ENCODE measurements at regions not wholly inside any gene's neighbourhood (a gene's known extent, or its start where the extent isn't known, plus 50 kb on each side); places are given as distances from the start of the nearest gene placed in this dataset.
"Not testable (repeated sequence)": the region's sequence is repeated elsewhere in the genome, so short reads cannot be mapped to it uniquely, and the experiment has no call there.

GRCh38 chr14:83887866-83888265 lies 1642.1 kb upstream of the FLRT2 start:
- H4K20me1 ChIP-seq (ENCODE audit: insufficient read depth, low read length): no peaks in the 10 kb centered on the region
- TF ChIP-seq CTCF (IDR thresholded peaks at IDR 0.05; ENCODE audit: borderline replicate concordance, extremely low read depth, low read length, poor library complexity, severe bottlenecking) (no peak), EZH2 (IDR thresholded peaks at IDR 0.05; ENCODE audit: borderline replicate concordance, low read depth, low read length, severe bottlenecking) (no peak)

GRCh38 chr14:83893447-83893846 lies 1636.5 kb upstream of the FLRT2 start:
- Histone ChIP-seq H3K27ac (ENCODE audit: low read length) (no peak overlapping the region), H3K79me2 (ENCODE audit: insufficient read depth, low read length) (no peaks in the 10 kb centered on the region), H3K27me3 (ENCODE audit: insufficient read depth, low read length, poor library complexity) (no peaks in the 10 kb centered on the region), H3K9me3 (ENCODE audit: insufficient read depth, low read length, severe bottlenecking) (no peaks in the 10 kb centered on the region), H3K4me2 (ENCODE audit: insufficient read depth, low read length) (no peak overlapping the region), H3K4me1 (ENCODE audit: insufficient read depth, low read length) (no peaks in the 10 kb centered on the region), H3K9ac (ENCODE audit: low read depth, low read length) (no peak overlapping the region), H3K36me3 (ENCODE audit: insufficient read depth, low read length) (no peaks in the 10 kb centered on the region), H3K4me3 (ENCODE audit: low read depth in 1 of 2, low read length in 2 of 2) (no peak overlapping the region), H2AFZ (ENCODE audit: low read depth, low read length) (no peak overlapping the region), H4K20me1 (ENCODE audit: insufficient read depth, low read length) (no peaks in the 10 kb centered on the region)
- DNase-seq (no peak), ATAC-seq (ENCODE audit: insufficient read depth, low read depth) (no peak)
- TF ChIP-seq CTCF (IDR thresholded peaks at IDR 0.05; ENCODE audit: borderline replicate concordance, extremely low read depth, low read length, poor library complexity, severe bottlenecking) (no peak), EZH2 (IDR thresholded peaks at IDR 0.05; ENCODE audit: borderline replicate concordance, low read depth, low read length, severe bottlenecking) (no peak)

More at GRCh38 chr14:83887866-83888265, 1642.1 kb upstream of the FLRT2 start:
- Histone ChIP-seq H3K36me3 (ENCODE audit: insufficient read depth, low read length) (no peaks in the 10 kb centered on the region), H2AFZ (ENCODE audit: low read depth, low read length) (no peak overlapping the region), H3K27me3 (ENCODE audit: insufficient read depth, low read length, poor library complexity) (no peaks in the 10 kb centered on the region), H3K27ac (ENCODE audit: low read length) (no peak overlapping the region), H3K79me2 (ENCODE audit: insufficient read depth, low read length) (no peaks in the 10 kb centered on the region), H3K9ac (ENCODE audit: low read depth, low read length) (no peak overlapping the region), H3K4me3 (ENCODE audit: low read depth in 1 of 2, low read length in 2 of 2) (no peak overlapping the region), H3K4me2 (ENCODE audit: insufficient read depth, low read length) (no peak overlapping the region), H3K4me1 (ENCODE audit: insufficient read depth, low read length) (no peaks in the 10 kb centered on the region), H3K9me3 (ENCODE audit: insufficient read depth, low read length, severe bottlenecking) (no peaks in the 10 kb centered on the region)
- ATAC-seq (ENCODE audit: insufficient read depth, low read depth) (no peak), DNase-seq (no peak)

- H3K27me3 ChIP-seq (ENCODE audit: insufficient read depth, low read length, poor library complexity): no peaks in the 10 kb centered on the region
- no peak overlapping the region for H3K9ac ChIP-seq (ENCODE audit: low read depth, low read length)
- ATAC-seq (ENCODE audit: insufficient read depth, low read depth) (no peak), DNase-seq (no peak)
- no peaks in the 10 kb centered on the region for H3K79me2 ChIP-seq (ENCODE audit: insufficient read depth, low read length)
- H4K20me1 ChIP-seq (ENCODE audit: insufficient read depth, low read length): no peaks in the 10 kb centered on the region
- no peak overlapping the region for H2AFZ ChIP-seq (ENCODE audit: low read depth, low read length)
- TF ChIP-seq CTCF (IDR thresholded peaks at IDR 0.05; ENCODE audit: borderline replicate concordance, extremely low read depth, low read length, poor library complexity, severe bottlenecking): no peak
- TF ChIP-seq EZH2 (IDR thresholded peaks at IDR 0.05; ENCODE audit: borderline replicate concordance, low read depth, low read length, severe bottlenecking): no peak
- no peak overlapping the region for H3K4me2 ChIP-seq (ENCODE audit: insufficient read depth, low read length)
- H3K36me3 ChIP-seq (ENCODE audit: insufficient read depth, low read length): no peaks in the 10 kb centered on the region
- no peaks in the 10 kb centered on the region for H3K4me1 ChIP-seq (ENCODE audit: insufficient read depth, low read length)
- H3K4me3 ChIP-seq (ENCODE audit: low read depth in 1 of 2, low read length in 2 of 2): no peak overlapping the region
- no peaks in the 10 kb centered on the region for H3K9me3 ChIP-seq (ENCODE audit: insufficient read depth, low read length, severe bottlenecking)
- H3K27ac ChIP-seq (ENCODE audit: low read length): no peak overlapping the region
These were observed 1635.4 kb upstream of the FLRT2 start for GRCh38 chr14:83894568-83894967.

GRCh38 chr14:83898558-83898957 lies 1631.4 kb upstream of the FLRT2 start:
- H3K9me3 ChIP-seq (ENCODE audit: insufficient read depth, low read length, severe bottlenecking); ATAC-seq (ENCODE audit: insufficient read depth, low read depth); H3K79me2 ChIP-seq (ENCODE audit: insufficient read depth, low read length); H3K27ac ChIP-seq (ENCODE audit: low read length); H4K20me1 ChIP-seq (ENCODE audit: insufficient read depth, low read length); H3K4me2 ChIP-seq (ENCODE audit: insufficient read depth, low read length); H3K27me3 ChIP-seq (ENCODE audit: insufficient read depth, low read length, poor library complexity); H3K4me1 ChIP-seq (ENCODE audit: insufficient read depth, low read length); DNase-seq; H3K4me3 ChIP-seq (ENCODE audit: low read depth in 1 of 2, low read length in 2 of 2); H2AFZ ChIP-seq (ENCODE audit: low read depth, low read length); H3K36me3 ChIP-seq (ENCODE audit: insufficient read depth, low read length); H3K9ac ChIP-seq (ENCODE audit: low read depth, low read length): not testable (repeated sequence)

Measured in DND-41 (cell line).